Astrocyte (in vitro differentiated cells and primary cell): ENCODE measurements at regions not wholly inside any gene's neighbourhood (a gene's known extent, or its start where the extent isn't known, plus 50 kb on each side); places are given as distances from the start of the nearest gene placed in this dataset.

Source experiments
- DNase-seq: peaks from one replicate; pipeline ENCODE4 v3.0.0-alpha.2; 2010; ENCODE audit warnings: low read depth
- FAIRE-seq: peaks from 2 replicates; lab custom pipeline; 2011; peaks lifted over from hg19 to GRCh38; lab: Jason Lieb, UNC
- H2AFZ ChIP-seq: 2 replicates; pipeline ENCODE4 v1.6.0; 2012; ENCODE audit warnings: low read depth, low read length, inconsistent platforms
- H3K27ac ChIP-seq: 2 replicates; pipeline ENCODE4 v1.5.1; 2011; ENCODE audit warnings: low read depth, low read length, inconsistent platforms
- H3K27me3 ChIP-seq: 2 replicates; pipeline ENCODE4 v1.6.0; 2011; ENCODE audit warnings: low read length, inconsistent platforms; ENCODE audit not compliant: insufficient read depth
- H3K36me3 ChIP-seq: 2 replicates; pipeline ENCODE4 v1.5.1; 2011; ENCODE audit warnings: low read length, inconsistent platforms; ENCODE audit not compliant: insufficient read depth
- H3K4me1 ChIP-seq: 2 replicates; pipeline ENCODE4 v1.5.1; 2011; ENCODE audit warnings: low read length, inconsistent platforms; ENCODE audit not compliant: insufficient read depth
- H3K4me2 ChIP-seq: 2 replicates; pipeline ENCODE4 v1.6.0; 2012; ENCODE audit warnings: low read length, inconsistent platforms
- H3K4me3 ChIP-seq: 2 replicates; pipeline ENCODE4 v1.5.1; 2011; ENCODE audit warnings: low read depth, mild to moderate bottlenecking, low read length, inconsistent platforms; ENCODE audit not compliant: insufficient read depth
- H3K79me2 ChIP-seq: 2 replicates; pipeline ENCODE4 v1.6.0; 2012; ENCODE audit warnings: mild to moderate bottlenecking, low read length, inconsistent platforms; ENCODE audit not compliant: insufficient read depth
- H3K9ac ChIP-seq: 2 replicates; pipeline ENCODE4 v1.6.0; 2012; ENCODE audit warnings: mild to moderate bottlenecking, low read length, inconsistent platforms
- H3K9me3 ChIP-seq: 2 replicates; pipeline ENCODE4 v1.5.1; 2012; ENCODE audit warnings: low read depth, mild to moderate bottlenecking, low read length, inconsistent platforms; ENCODE audit not compliant: insufficient read depth
- H4K20me1 ChIP-seq: 2 replicates; pipeline ENCODE4 v1.6.0; 2012; ENCODE audit warnings: low read length, inconsistent platforms; ENCODE audit not compliant: insufficient read depth
- H3K27ac Mint-ChIP-seq: one replicate; pipeline ENCODE4 v1.8.0; 2021; ENCODE audit warnings: mild to moderate bottlenecking, mixed read lengths; ENCODE audit not compliant: unreplicated experiment
- H3K27me3 Mint-ChIP-seq: one replicate; pipeline ENCODE4 v1.8.0; 2021; ENCODE audit warnings: low read depth, mixed read lengths; ENCODE audit not compliant: unreplicated experiment
- H3K36me3 Mint-ChIP-seq: one replicate; pipeline ENCODE4 v1.8.0; 2021; ENCODE audit warnings: low read depth, mixed read lengths; ENCODE audit not compliant: unreplicated experiment
- H3K4me1 Mint-ChIP-seq: one replicate; pipeline ENCODE4 v1.8.0; 2021; ENCODE audit warnings: low read depth, mixed read lengths; ENCODE audit not compliant: unreplicated experiment
- H3K4me3 Mint-ChIP-seq: one replicate; pipeline ENCODE4 v1.8.0; 2021; ENCODE audit warnings: mild to moderate bottlenecking, moderate library complexity, mixed read lengths; ENCODE audit not compliant: unreplicated experiment
- H3K9me3 Mint-ChIP-seq: one replicate; pipeline ENCODE4 v1.8.0; 2021; ENCODE audit warnings: mild to moderate bottlenecking, mixed read lengths; ENCODE audit not compliant: unreplicated experiment
- EZH2 ChIP-seq: IDR thresholded peaks from 2 replicates; pipeline ENCODE4 v1.6.1; 2012; ENCODE audit warnings: mild to moderate bottlenecking, low read length, inconsistent platforms; ENCODE audit not compliant: insufficient read depth
- TF ChIP-seq, protein P1 (sequence below): IDR thresholded peaks from 2 replicates; pipeline ENCODE4 v1.5.1; 2011; ENCODE audit warnings: low read depth, mild to moderate bottlenecking, inconsistent platforms, low read length, moderate library complexity; ENCODE audit not compliant: insufficient read depth

DNA sequence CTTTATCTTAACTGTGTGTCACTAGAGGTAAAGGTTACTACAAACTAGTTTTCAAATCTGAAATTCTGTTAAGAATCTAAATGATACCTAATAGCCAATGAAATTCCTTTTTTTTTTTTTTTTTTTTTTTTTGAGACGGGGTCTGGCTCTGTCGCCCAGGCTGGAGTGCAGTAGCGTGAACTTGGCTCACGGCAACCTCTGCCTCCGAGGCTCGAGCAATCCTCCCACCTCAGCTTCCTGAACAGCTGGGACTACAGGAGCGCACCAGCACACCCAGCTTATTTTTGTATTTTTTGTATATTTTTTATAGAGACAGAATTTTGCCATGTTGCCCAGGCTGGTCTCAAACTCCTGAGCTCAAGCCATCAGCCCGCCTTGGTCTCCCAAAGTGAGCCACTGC, 160.3 kb upstream of the NEBL start:
- TF ChIP-seq, protein P1, sequence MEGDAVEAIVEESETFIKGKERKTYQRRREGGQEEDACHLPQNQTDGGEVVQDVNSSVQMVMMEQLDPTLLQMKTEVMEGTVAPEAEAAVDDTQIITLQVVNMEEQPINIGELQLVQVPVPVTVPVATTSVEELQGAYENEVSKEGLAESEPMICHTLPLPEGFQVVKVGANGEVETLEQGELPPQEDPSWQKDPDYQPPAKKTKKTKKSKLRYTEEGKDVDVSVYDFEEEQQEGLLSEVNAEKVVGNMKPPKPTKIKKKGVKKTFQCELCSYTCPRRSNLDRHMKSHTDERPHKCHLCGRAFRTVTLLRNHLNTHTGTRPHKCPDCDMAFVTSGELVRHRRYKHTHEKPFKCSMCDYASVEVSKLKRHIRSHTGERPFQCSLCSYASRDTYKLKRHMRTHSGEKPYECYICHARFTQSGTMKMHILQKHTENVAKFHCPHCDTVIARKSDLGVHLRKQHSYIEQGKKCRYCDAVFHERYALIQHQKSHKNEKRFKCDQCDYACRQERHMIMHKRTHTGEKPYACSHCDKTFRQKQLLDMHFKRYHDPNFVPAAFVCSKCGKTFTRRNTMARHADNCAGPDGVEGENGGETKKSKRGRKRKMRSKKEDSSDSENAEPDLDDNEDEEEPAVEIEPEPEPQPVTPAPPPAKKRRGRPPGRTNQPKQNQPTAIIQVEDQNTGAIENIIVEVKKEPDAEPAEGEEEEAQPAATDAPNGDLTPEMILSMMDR, result no peak
- TF ChIP-seq EZH2, result no peak
- H3K4me1 Mint-ChIP-seq, result peaks cover 24% of the 10 kb centered on the region
- peaks cover 3% of the 10 kb centered on the region for H3K9me3 Mint-ChIP-seq
- H3K4me3 Mint-ChIP-seq, result no peak overlapping the region
- no peak overlapping the region for H3K27ac Mint-ChIP-seq
- Histone ChIP-seq H3K4me2 (no peak overlapping the region), H3K9ac (no peak overlapping the region), H3K79me2 (no peaks in the 10 kb centered on the region), H3K36me3 (no peaks in the 10 kb centered on the region), H3K27me3 (no peaks in the 10 kb centered on the region), H3K4me1 (no peaks in the 10 kb centered on the region), H3K4me3 (no peak overlapping the region), H2AFZ (no peak overlapping the region), H3K27ac (no peak overlapping the region), H4K20me1 (no peaks in the 10 kb centered on the region), H3K9me3 (peaks cover 3% of the 10 kb centered on the region)
- no peak for FAIRE-seq
- no peaks in the 10 kb centered on the region for H3K36me3 Mint-ChIP-seq
- no peaks in the 10 kb centered on the region for H3K27me3 Mint-ChIP-seq
- DNase-seq, result no peak

DNA sequence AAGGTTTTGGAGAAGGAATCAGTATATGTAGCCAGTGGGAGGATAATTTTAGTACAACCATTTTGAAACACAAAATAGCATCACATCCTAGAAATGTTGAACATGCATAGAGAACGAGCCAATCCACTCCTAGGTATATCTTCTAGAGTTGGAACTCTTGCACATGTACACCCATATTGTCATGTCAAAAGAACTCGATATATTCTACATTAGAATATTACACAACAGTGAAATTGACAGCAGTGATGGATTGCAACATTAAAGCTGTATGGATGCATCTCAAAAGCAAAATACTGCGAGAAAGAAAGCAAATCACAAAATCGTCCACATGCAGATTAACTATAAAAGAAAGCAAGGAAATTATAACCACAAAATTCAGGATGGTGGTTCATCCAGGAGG, 159.3 kb upstream of the NEBL start:
- H3K36me3 Mint-ChIP-seq, result no peaks in the 10 kb centered on the region
- Histone ChIP-seq H3K27ac (no peak overlapping the region), H3K79me2 (no peaks in the 10 kb centered on the region), H4K20me1 (no peaks in the 10 kb centered on the region), H2AFZ (no peak overlapping the region), H3K4me3 (no peak overlapping the region), H3K4me1 (no peaks in the 10 kb centered on the region), H3K36me3 (no peaks in the 10 kb centered on the region), H3K9me3 (peaks cover 3% of the 10 kb centered on the region), H3K4me2 (no peak overlapping the region), H3K9ac (no peak overlapping the region), H3K27me3 (no peaks in the 10 kb centered on the region)
- DNase-seq (no peak), FAIRE-seq (no peak)
- no peaks in the 10 kb centered on the region for H3K27me3 Mint-ChIP-seq
- no peak overlapping the region for H3K27ac Mint-ChIP-seq
- H3K4me3 Mint-ChIP-seq, result no peak overlapping the region
- H3K9me3 Mint-ChIP-seq, result peaks cover 3% of the 10 kb centered on the region
- TF ChIP-seq EZH2, result no peak
- peaks cover 17% of the 10 kb centered on the region for H3K4me1 Mint-ChIP-seq

DNA sequence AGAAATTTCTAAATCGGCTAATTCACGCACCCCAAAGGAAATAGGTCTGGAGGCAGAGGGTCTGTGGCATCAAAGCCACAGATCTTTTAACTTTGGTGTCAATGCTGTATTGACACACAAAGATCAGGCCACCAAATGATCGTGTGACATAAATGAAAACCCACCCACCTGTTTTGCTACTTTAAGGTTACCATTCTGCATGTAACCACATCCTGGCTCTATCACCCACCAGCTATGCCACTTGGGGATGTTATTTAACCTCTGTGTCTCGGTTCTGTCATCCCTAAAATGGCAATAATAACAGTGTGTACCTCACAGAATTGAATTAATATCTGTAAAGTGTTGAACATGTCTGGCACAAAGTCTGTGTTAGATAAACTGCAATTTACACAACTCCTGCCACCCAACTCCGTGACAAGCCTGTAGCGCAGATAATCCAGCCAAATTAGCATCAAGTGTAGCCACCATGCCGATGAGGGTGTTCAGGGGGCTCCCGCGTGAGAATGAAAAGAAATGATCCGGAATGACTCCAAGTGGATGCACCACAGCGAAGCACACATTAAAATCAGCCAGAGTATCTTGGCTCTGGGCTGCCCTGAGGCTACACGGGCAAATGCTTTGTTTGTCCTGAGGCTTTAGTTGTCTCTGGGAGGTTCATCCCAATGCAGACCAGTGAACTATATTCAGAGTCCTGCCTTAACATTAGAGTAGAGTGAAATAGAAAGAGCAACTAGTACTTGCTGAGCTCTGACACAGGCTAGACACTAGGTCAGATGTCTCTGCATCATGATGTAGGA, 158.4 kb upstream of the NEBL start:
- H3K27ac Mint-ChIP-seq, result no peak overlapping the region
- H3K9ac ChIP-seq, result no peak overlapping the region
- H3K4me3 ChIP-seq, result no peak overlapping the region
- no peak overlapping the region for H3K27ac ChIP-seq
- H3K36me3 ChIP-seq, result no peaks in the 10 kb centered on the region
- no peaks in the 10 kb centered on the region for H3K79me2 ChIP-seq
- H3K27me3 Mint-ChIP-seq, result no peaks in the 10 kb centered on the region
- H3K36me3 Mint-ChIP-seq, result no peaks in the 10 kb centered on the region
- no peak overlapping the region for H2AFZ ChIP-seq
- TF ChIP-seq, protein P1, result no peak
- TF ChIP-seq EZH2, result no peak
- H3K9me3 ChIP-seq, result peaks cover 3% of the 10 kb centered on the region
- DNase-seq (no peak), FAIRE-seq (no peak)
- H3K4me1 Mint-ChIP-seq, result peaks cover 15% of the 10 kb centered on the region
- no peaks in the 10 kb centered on the region for H3K27me3 ChIP-seq
- H3K4me3 Mint-ChIP-seq, result no peak overlapping the region
- H4K20me1 ChIP-seq, result no peaks in the 10 kb centered on the region
- peaks cover 3% of the 10 kb centered on the region for H3K9me3 Mint-ChIP-seq
- H3K4me1 ChIP-seq, result no peaks in the 10 kb centered on the region
- no peak overlapping the region for H3K4me2 ChIP-seq
